Motor neuron (in vitro differentiated cells): ENCODE measurements at regions not wholly inside any gene's neighbourhood (a gene's known extent, or its start where the extent isn't known, plus 50 kb on each side); places are given as distances from the start of the nearest gene placed in this dataset.

Experiments used
- ATAC-seq, 8 experiments: fragments of 200-7000 bp; cut with Tn5 transposase; replicated peaks in 6 of 8; 2 replicates each; pipeline ENCODE4 v1.8.0; 2021; ENCODE audit warnings: mild to moderate bottlenecking in 8 of 8, moderate library complexity in 8 of 8
- H3K27ac ChIP-seq, 2 donors: fragments of 250-450 bp; sonication (Bioruptor Pico); 2 replicates each; pipeline ENCODE4 v1.9.0; 2021; ENCODE audit warnings: antibody characterized with exemption in 2 of 2, mild to moderate bottlenecking in 2 of 2, moderate library complexity in 1 of 2
- H3K4me1 ChIP-seq, 2 donors: fragments of 250-450 bp; sonication (Bioruptor Pico); replicated peaks in 1 of 2; 2 replicates each; pipeline ENCODE4 v1.6.1; 2021; ENCODE audit warnings: antibody characterized with exemption in 2 of 2, mild to moderate bottlenecking in 2 of 2, moderate library complexity in 1 of 2
- H3K4me3 ChIP-seq, 5 donors: fragments of 250-450 bp; sonication (Bioruptor Pico); 2 replicates each; pipeline ENCODE4 v1.9.0; 2021; ENCODE audit warnings: antibody characterized with exemption in 5 of 5, mild to moderate bottlenecking in 5 of 5, moderate library complexity in 4 of 5
- WGBS, 10 experiments: fragments of 450-650 bp; shearing (Covaris generic); methylation state at CpG; one replicate each; pipeline ENCODE4 v1.0.0; 2022; 5-methylcytosine and 5-hydroxymethylcytosine counted together
- in situ Hi-C, 9 experiments: fragments of 400-800 bp; cut with MboI; loops; one replicate each; pipeline ENCODE4 v1.15.0; 2021; ENCODE audit warnings: low sequenced_read_pairs in 9 of 9, low pct_unique_long_range_greater_than_20kb in 2 of 9; ENCODE audit not compliant: unreplicated experiment in 9 of 9

GRCh38 chr21:35868869-35869223, 191.5 kb downstream of the SETD4 start:
- in situ Hi-C loops: no loop called here
- Histone ChIP-seq H3K4me3 (no peak overlapping the region), H3K4me1 (no peaks in the 10 kb centered on the region), H3K27ac (no peak overlapping the region)
- ATAC-seq: no peak

- Histone ChIP-seq H3K4me3 (no peak overlapping the region), H3K27ac (no peak overlapping the region), H3K4me1 (no peaks in the 10 kb centered on the region)
- in situ Hi-C loops: no loop called here
- WGBS, 10 experiments: 36 to 100% (median 73%) methylated on average over 1 to 9 of the region's 10 CpGs; no CpG with 5 or more reads in 2 of the 10 experiments
- ATAC-seq: no peak
Observed at GRCh38 chr21:35868005-35868868, 192.1 kb downstream of the SETD4 start.

- in situ Hi-C loops: no loop called here
- H3K4me3 ChIP-seq: no peak overlapping the region
- WGBS, 10 experiments: 9 to 89% (median 74%) methylated on average over 1 to 4 of the region's 4 CpGs
- no peak overlapping the region for H3K27ac ChIP-seq
- no peaks in the 10 kb centered on the region for H3K4me1 ChIP-seq
- ATAC-seq: no peak
Observed at GRCh38 chr21:35864039-35864438, 196.3 kb downstream of the SETD4 start.

GRCh38 chr21:35862969-35863368, 197.4 kb downstream of the SETD4 start:
- WGBS, 10 experiments: 0 to 88% (median 76%) methylated on average over 1 of the region's 1 CpG; no CpG with 5 or more reads in 2 of the 10 experiments
- no peak overlapping the region for H3K4me3 ChIP-seq
- no peaks in the 10 kb centered on the region for H3K4me1 ChIP-seq
- no peak overlapping the region for H3K27ac ChIP-seq
- in situ Hi-C loops: no loop called here
- ATAC-seq: no peak

- ATAC-seq: no peak
- Histone ChIP-seq H3K4me3 (no peak overlapping the region), H3K4me1 (no peaks in the 10 kb centered on the region), H3K27ac (no peak overlapping the region)
- in situ Hi-C loops: no loop called here
Observed at GRCh38 chr21:35861661-35862060, 198.7 kb downstream of the SETD4 start.

- Histone ChIP-seq H3K4me1 (no peaks in the 10 kb centered on the region), H3K27ac (no peak overlapping the region), H3K4me3 (no peak overlapping the region)
- in situ Hi-C loops: no loop called here
- 29 to 100% (median 70%) methylated on average over 1 to 5 of the region's 6 CpGs for WGBS, 10 experiments
- no peak for ATAC-seq
Observed at GRCh38 chr21:35860189-35860869, 200.0 kb downstream of the SETD4 start.

GRCh38 chr21:35859677-35860076, 200.6 kb downstream of the SETD4 start:
- Histone ChIP-seq H3K4me3 (no peak overlapping the region), H3K27ac (no peak overlapping the region), H3K4me1 (no peaks in the 10 kb centered on the region)
- in situ Hi-C loops: no loop called here
- WGBS, 10 experiments: 50 to 100% (median 86%) methylated on average over 1 to 3 of the region's 3 CpGs; no CpG with 5 or more reads in 4 of the 10 experiments
- ATAC-seq: no peak

- 17 to 90% (median 65%) methylated on average over 1 to 2 of the region's 2 CpGs; no CpG with 5 or more reads in 2 of the 10 experiments for WGBS, 10 experiments
- H3K27ac ChIP-seq: no peak overlapping the region
- in situ Hi-C loops: no loop called here
- no peaks in the 10 kb centered on the region for H3K4me1 ChIP-seq
- H3K4me3 ChIP-seq: no peak overlapping the region
- ATAC-seq: no peak
Observed at GRCh38 chr21:35857095-35857494, 203.2 kb downstream of the SETD4 start.

GRCh38 chr21:35855484-35855883, 204.8 kb downstream of the SETD4 start:
- ATAC-seq: no peak
- Histone ChIP-seq H3K27ac (no peak overlapping the region), H3K4me3 (no peak overlapping the region), H3K4me1 (no peaks in the 10 kb centered on the region)
- WGBS, 10 experiments: 21 to 100% (median 57%) methylated on average over 1 to 2 of the region's 2 CpGs; no CpG with 5 or more reads in 3 of the 10 experiments
- in situ Hi-C loops: no loop called here

- H3K4me3 ChIP-seq: no peak overlapping the region
- no peak overlapping the region for H3K27ac ChIP-seq
- peak in 1 of 8 experiments; percentile 16 for ATAC-seq
- 81 to 100% (median 87%) methylated on average over 1 to 4 of the region's 7 CpGs; no CpG with 5 or more reads in 6 of the 10 experiments for WGBS, 10 experiments
- H3K4me1 ChIP-seq: no peaks in the 10 kb centered on the region
- in situ Hi-C loops: no loop called here
Observed at GRCh38 chr21:35854281-35854680, 206.0 kb downstream of the SETD4 start.

- in situ Hi-C loops: no loop called here
- Histone ChIP-seq H3K4me3 (no peak overlapping the region), H3K27ac (no peak overlapping the region), H3K4me1 (no peaks in the 10 kb centered on the region)
- WGBS, 10 experiments: 0 to 92% (median 76%) methylated on average over 2 to 8 of the region's 9 CpGs; no CpG with 5 or more reads in 2 of the 10 experiments
- peak in 2 of 8 experiments; percentile 43 to 62 for ATAC-seq
Observed at GRCh38 chr21:35853321-35854239, 206.7 kb downstream of the SETD4 start.

GRCh38 chr21:35852820-35853219, 207.5 kb downstream of the SETD4 start:
- no peak for ATAC-seq
- in situ Hi-C loops: no loop called here
- 0 to 83% (median 61%) methylated on average over 1 to 2 of the region's 2 CpGs for WGBS, 10 experiments

GRCh38 chr21:35850542-35851103, 209.7 kb downstream of the SETD4 start:
- no peak overlapping the region for H3K27ac ChIP-seq
- H3K4me1 ChIP-seq: no peaks in the 10 kb centered on the region
- no peak overlapping the region for H3K4me3 ChIP-seq
- peak in 1 of 8 experiments; percentile 21 for ATAC-seq
- in situ Hi-C loops: no loop called here
- 0 to 93% (median 52%) methylated on average over 1 to 7 of the region's 9 CpGs; no CpG with 5 or more reads in 2 of the 10 experiments for WGBS, 10 experiments

More at GRCh38 chr21:35852820-35853219, 207.5 kb downstream of the SETD4 start:
- H3K4me3 ChIP-seq: no peak overlapping the region
- no peaks in the 10 kb centered on the region for H3K4me1 ChIP-seq
- no peak overlapping the region for H3K27ac ChIP-seq
